OCI-M2 (cell line): ENCODE measurements at regions not wholly inside any gene's neighbourhood (a gene's known extent, or its start where the extent isn't known, plus 50 kb on each side); places are given as distances from the start of the nearest gene placed in this dataset.
"Not testable (repeated sequence)": the region's sequence is repeated elsewhere in the genome, so short reads cannot be mapped to it uniquely, and the experiment has no call there.

ENCODE experiments used
- DNase-seq: peaks from one replicate; lab custom pipeline; 2025; ENCODE audit not compliant: unreplicated experiment; lab: John Stamatoyannopoulos, UW

DNA sequence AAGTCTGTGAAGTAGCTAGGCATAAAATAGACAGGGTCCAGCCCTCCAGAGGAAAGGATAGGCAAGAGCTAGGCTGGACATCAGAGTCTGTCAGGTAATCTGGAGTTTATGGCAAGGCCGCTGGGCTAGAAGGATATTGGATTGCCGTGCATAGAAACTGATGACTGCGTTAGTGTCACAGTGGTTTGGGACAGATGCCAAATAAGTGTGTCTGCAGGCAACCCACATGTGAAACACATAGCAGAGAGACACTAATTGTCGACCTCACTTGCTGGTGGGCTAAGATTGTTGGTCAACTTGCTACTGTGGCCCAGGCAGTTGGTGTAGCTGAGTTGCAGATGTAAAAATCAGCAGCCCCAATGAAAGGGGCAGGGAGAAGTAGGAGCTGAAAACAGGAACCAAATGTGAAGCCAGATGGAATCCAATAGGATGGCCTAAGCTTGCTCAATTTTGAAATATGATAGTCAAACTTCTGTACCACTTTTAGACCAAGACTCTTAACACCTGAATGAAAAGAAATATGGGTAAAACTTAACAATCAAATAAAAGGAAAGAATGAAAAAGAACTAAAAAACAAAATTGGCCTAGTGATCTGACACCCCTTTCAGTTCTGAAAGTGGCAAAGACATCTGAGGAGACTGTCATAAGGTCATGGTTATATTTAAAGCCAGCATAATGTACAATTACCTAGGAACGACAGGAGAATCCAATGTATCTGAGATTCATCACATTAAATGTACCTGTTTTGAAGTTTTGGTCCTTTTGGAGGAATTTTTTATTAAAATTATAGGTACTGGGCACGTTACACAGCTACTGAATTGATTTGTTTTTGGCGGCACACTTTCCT lies 243.3 kb upstream of the ACTBL2 start:
- no peak for DNase-seq

DNA sequence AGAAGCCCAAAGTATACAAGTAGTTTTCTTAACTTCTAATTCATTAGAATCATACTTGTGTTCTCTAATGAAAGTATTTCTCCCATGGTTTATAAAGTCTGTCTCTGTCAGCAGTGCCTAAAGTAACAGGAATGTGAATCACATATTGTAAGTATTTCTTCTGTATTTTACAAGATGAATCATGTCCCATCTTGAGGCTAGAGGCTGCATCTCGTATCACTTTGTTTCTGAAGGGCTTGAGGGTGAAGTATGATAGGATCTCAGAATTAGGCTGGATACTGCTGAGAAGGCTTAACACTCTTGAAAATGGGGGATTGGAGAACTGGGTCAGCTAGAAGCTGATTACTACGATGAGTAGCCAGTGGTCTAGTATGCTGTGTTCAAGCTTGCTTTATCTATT lies 242.2 kb upstream of the ACTBL2 start:
- no peak for DNase-seq

DNA sequence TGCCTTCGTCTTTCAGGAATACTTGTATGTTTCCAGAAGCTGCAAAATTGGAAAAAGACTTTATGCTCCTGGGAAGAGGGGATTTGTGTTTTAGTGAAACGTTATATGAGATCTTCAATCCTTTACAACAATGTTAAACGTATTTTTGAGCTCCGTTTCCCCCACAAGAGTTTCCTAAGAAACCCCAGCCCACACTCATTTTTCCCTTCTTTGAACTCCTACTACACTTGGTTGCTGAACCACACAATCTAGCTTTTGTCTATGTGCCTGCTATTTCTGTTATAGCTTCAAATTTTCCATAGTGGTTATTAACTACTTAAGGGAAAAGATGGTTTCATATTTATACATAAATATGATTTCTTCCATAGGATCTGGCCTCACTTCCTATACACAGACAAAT lies 238.6 kb upstream of the ACTBL2 start:
- DNase-seq: no peak

DNA sequence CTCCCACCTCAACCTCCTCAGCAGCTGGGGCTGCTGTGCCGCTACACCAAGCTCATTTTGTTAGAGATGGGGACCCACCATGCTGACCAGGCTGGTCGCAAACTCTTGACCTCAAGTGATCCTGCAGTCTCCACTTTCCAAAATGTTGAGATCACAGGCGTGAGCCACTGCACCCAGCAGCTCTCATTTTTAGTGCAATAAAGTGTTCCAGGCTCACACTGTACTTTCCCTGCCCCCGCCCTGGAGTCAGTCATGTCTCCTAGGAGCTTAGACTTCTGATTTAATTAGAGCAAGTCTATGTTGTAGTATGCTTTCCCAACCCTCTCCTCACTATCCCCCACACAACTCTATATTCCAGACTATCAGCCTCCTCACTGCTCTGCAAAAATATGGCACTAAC lies 238.0 kb upstream of the ACTBL2 start:
- DNase-seq: no peak

DNA sequence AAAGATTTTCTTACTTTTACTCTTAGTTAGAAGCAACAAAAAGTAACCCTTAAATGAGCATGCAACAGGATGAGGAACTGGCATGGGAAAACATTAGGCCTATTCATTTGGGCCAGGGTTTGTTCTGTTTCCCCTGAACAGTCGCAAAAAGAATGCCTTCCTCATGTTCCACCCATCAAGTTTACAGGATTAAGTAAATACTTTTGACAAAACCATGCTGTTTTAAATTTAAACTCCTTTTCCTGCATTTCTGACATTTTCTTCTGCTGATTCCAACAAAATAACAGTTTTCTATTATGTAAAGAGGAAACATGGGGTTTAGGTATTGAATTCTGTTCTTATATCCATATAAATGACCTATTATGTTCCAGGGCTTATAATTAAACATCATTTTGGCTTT lies 236.6 kb upstream of the ACTBL2 start:
- no peak for DNase-seq

DNA sequence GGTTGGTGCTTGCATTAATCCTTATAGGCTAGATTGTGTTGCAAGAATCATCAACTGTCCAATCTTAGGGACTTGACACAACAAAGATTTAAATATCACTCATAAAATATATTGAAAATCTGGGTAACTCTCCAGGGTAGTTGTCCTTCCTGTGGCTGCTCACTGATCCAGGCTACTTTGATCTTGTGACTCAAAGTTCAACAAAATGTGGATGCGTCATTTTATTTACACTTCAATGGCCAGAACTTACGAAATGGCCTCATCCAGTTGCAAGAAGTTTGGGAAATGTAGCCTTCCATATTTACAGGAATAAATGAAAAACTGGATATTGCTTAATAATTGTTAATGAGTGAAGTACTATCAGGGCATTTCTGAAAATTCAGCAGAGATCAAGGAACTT lies 235.5 kb upstream of the ACTBL2 start:
- DNase-seq: no peak

DNA sequence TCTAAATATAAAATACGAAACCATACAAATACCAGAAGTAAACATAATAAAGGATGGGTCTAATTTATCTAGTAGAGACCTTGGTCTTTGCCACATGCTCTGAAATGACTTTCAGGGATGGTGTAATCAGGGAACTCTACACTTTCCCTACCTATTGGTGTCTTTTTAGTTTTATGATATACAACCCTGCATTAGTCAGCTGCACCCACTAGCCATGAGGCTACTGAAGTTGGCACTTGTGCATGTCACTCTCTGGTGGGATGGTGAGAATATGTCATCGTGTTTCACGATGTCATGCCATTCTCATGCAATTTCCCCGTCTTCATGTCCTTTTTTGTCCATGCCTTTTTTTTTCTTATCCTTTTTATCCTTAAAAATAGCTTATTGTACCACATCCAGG lies 234.9 kb upstream of the ACTBL2 start:
- DNase-seq: no peak

DNA sequence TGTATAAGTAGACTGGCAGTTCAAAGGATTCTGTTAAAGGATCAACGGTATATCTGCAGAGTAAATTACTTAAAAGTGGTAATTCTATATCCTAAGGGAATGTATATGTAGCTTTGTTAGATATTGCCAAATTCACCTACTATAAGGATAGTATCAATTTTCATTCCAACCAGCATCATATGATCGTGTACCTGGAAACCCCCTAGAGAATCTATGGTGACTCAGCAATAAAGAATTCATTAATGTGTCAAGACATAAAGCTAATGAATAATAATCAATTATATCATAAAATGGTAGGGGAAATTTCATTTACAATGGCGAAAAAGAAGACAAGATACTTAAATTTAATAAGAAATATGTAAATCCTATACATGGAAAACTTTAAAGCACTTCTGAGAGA lies 234.1 kb upstream of the ACTBL2 start:
- no peak for DNase-seq

DNA sequence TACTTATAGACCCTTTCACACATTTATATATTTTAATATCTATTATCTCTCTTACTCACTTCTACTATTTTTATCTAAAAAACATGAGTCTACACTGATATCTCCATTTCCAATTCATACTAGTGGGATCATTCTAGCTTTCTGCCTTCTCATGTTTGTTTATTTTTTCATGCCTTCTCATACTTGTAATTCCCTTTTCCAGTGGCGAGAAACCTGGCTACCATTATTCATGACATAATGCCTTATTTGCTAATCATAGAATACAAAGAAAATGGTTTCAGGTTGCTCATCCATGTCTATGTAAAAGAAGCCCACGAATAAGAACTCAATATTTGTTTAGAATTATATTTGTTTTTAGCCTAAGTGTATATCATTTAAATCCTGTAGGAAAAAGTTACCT lies 232.7 kb upstream of the ACTBL2 start:
- DNase-seq: no peak

DNA sequence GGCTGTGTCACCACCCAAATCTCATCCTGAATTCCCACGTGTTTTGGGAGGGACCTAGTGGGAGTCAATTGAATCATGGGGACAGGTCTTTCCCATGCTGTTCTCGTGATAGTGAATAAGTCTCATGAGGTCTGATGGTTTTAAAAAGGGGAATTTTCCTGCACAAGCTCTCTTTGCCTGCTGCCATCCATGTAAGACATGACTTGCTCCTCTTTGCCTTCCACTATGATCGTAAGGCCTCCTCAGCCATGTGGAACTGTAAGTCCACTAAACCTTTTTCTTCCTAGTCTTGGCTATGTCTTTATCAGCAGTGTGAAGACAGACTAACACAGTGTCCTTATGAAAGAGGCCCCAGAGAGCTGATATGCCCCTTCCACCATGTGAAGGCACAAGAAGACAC lies 230.9 kb upstream of the ACTBL2 start:
- not testable (repeated sequence) for DNase-seq

DNA sequence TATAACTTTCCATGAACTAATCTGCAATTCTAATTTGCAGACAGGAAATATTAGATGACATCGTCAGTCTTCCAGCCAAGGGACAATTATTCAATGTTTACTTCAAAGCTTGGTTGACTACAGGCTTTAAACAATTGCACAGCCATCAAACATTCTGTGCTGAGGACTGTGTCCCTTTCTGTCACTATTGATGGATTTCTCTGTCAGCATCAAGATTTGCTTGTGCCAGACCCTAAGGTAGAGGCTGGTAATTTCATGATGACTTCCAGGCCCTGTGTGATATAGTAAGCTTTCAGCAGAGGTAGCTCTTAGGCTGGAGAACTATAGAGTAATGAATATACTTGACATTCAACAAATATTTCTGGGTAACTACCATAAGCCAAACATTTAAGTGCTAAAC lies 229.3 kb upstream of the ACTBL2 start:
- DNase-seq: no peak

DNA sequence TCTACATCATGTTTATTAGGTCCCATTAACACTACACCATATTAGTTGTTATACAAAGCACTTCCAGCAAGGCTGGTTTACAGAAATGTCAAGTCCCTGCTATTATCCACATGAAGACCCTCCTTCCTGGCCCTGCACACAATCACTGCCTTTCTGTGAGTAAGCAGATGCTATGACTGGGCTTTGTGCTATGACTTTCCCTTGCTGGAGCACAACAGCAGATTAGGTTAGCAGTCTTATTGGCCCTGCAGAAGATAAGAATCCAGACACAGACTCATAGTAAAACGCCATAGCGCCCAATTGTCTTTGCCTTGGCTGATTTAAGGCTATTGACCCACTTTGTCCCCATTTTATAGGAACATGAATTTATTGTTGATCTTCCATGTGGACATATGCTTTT lies 228.9 kb upstream of the ACTBL2 start:
- DNase-seq: no peak

DNA sequence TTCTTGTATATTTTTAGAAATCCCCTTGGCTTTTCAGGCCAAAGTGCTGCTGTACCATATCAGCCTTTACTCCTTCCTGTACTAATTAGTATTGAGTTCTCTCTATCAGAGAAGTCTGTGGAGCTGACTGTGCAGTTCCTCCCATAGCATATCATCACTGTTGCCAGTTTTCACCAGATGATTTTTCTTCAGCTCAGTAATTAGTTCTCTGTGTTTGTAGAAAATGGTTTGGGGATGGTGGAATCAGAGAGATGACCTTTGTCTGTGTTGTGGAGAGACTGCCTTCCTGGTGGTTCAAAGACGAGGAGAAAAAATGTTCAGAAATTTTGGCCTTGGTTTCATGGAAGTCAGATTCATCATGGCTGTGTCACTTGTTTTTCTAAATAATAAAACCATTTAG lies 227.5 kb upstream of the ACTBL2 start:
- no peak for DNase-seq

DNA sequence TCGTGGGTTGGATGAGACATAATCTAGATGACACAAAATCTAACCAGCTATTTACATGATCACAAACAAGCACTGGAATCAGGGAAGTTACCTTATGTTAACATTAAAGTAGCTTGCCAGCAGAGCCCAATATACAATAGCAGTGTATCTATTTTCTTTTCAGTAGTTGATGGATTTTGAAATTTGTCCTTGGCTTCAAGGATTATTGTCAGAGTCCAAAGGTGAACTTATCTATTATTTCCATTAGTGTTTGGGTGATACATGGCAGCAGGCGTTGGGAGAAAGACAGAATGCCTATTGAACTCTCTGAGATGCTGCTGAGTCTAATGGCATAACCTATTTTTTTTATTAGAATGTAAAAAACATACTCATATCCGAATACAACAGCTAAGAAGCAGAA lies 223.2 kb upstream of the ACTBL2 start:
- DNase-seq: no peak

DNA sequence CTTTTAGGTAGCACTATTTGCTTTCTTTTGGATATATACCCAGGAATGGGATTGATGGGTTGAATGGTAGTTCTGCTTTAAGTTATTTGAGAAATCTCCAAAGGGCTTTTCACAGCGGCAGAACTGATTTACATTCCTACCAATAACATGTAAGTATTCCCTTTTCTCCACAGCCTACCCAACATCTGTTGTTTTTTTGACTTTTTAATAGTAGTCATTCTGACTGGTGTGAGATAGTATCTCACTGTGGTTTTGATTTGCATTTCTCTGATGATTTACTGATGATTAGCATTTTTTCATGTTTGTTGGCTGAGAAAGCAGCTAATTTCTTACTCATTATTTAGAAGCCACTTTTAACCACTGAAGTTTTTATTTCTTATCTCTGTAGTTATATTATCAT lies 221.1 kb upstream of the ACTBL2 start:
- DNase-seq: no peak

DNA sequence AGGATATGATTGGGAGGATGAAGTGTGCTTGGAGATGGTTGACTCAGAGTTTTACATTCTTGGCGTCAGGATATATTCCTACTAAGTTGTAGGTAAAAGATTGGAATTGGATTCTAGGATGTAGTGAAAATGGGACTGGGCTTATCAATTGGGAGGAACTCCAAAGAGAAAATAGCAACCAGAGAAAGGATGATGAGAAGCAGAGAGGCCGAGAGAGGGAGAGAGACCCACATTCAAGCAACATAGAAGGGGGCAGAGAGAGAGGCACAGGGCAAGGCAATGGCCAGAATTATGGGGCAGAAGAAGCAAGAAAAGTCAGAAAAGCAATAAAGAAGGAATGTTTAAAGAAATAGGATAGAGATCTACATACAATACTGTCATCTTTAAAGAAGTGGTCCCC lies 217.9 kb upstream of the ACTBL2 start:
- no peak for DNase-seq

DNA sequence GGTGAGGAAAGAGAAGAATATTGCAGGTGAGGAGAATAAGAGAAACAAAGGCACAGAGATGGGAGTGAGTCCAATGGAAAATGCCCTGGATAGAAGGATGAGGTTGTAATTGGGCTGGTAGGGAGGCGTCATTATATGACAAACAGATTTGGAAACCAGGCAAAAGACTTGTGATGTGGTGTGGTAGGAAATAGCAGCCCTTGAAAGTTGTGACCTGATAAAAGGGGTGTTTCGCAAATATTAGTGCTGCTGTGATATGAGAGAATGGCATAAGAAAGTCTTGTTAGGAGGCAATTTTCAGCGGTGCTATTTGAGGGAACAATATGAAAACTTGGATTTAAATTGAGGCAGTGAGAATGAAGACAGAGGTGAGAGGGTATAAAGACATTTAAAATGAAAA lies 217.5 kb upstream of the ACTBL2 start:
- DNase-seq: no peak

DNA sequence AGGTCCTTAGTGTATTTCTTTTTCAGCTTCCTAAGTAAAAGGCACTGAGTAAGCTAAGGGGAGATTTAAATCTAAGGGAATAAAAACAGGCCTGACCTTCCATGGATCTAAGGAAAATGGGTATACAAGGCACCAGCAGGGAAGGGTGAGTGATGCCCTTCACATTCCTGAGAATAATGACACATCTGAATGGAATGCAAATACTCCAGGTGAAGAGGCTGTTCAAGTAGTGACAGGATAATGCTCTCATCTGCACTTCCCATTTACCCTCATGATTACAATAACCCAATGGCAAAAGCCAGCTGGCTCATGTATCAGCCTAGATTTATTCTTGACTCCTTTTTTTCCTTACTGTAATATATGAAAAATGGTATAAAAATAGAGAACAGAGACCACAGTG lies 216.2 kb upstream of the ACTBL2 start:
- no peak for DNase-seq

DNA sequence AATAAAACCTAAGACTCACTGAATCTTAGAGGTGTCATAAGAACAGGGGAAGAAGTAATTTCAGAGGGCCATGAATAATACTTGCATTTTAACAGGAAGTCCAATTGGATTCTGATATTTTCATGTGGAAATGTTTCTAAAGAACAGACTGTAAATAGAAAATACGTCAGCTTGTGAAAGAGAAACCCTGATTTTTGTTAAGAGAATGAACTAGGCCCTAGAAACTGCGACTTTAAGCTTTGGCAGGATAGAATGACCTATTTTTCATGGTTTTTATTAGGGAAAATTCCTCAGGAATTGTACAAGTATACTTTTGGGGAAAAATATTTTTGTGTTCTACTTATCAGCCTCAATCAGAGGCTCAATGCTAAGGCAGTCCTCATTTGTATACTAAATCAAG lies 215.5 kb upstream of the ACTBL2 start:
- DNase-seq: no peak

DNA sequence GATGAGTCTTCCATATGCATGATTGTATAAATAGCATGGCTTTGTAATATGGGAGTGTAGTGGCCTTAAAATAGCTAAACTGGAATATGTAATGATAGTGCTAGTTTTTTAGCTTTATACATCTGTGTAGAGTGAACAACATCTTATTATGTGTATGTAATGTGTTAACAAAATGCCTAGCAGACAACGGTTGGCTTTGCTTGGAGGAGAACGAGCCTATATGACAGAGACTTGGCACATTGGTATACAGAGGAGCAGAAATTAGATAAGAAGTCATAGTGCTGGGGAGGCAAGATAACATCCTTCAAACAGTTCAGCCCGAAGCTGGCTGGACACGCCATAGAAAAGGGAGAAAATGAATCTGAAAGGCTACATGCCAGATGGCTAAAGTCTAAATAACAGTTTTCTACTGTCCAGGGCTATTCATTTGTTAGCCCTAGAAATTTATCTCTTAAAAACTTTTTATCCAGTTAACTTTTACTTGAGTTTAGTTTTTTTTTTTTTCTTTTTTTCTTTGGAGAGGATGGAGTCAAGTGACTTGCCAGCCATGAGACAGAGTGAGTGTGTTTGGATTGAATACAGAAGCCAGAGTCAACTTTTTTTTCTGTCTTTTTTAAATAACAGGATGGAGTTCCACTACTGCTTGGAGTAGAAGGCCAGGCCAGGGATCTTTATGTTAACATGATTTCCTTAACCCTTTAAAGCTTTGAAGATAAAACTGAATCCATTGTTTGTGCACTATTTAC lies 214.4 kb upstream of the ACTBL2 start:
- DNase-seq: no peak

DNA sequence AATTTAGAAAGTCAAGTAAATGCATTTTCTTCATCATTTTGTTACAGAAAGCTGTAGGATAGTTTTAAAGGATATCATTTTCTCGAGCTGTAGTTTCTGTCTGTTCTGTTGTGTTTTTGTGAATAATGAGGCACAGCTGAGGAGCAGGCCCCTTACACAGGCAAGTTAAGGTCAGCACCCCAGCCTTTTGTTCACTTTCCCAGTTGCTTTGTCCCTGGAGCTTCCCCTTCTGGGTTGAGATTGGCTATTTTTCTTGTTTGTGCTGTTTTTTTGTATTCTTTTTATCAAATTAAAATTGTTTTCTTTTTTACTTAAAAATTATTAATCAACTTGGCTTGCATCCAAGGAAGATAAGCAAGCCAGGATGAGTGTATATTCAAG lies 213.8 kb upstream of the ACTBL2 start:
- DNase-seq: no peak

DNA sequence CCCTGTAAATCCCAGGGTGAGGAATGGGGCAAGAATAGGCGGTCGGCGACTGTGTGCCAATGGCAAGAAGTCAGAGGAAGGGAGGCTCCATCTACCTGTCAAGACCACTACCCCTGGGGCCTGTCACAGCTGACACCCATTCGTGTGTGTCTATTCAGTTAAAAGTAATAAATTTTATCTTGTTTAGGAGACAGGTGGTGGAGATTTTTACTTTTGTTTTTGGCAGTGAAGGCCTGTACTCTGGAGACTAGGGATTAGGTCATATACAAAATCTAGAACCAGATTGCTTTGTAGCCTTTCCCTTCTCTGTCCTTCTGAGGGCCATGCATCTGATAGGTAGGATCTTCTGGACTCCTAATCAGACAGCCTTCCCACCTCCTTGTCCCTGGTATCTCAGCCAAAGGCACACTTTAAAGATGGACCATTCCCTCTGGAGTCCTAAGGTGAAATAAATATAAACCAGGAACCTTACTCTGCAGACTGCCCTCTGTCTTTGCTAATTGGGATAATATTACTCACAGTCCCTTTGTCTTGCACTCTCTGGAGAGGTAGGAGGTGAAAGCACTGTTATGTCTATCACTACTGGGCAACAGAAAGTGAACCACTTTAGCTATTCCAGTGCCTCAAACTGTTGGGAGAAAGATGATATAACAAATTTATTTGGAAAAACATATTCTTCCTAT lies 213.2 kb upstream of the ACTBL2 start:
- DNase-seq: no peak
